Activated CD8-positive, alpha-beta memory T cell treated with anti-CD3 and anti-CD28 coated beads for 24 hours (primary cell): ENCODE measurements at regions not wholly inside any gene's neighbourhood (a gene's known extent, or its start where the extent isn't known, plus 50 kb on each side); places are given as distances from the start of the nearest gene placed in this dataset.
"Not testable (repeated sequence)": the region's sequence is repeated elsewhere in the genome, so short reads cannot be mapped to it uniquely, and the experiment has no call there.

ENCODE experiments used
- DNase-seq: peaks from one replicate; pipeline ENCODE4 v3.0.0-alpha.2; 2020

GRCh38 chr18:25544546-25545287 is 192.8 kb upstream of the ZNF521 start:
- no peak for DNase-seq

- no peak for DNase-seq
Measured at GRCh38 chr18:25538175-25538922, 186.4 kb upstream of the ZNF521 start.

GRCh38 chr18:25535495-25535894 is 183.5 kb upstream of the ZNF521 start:
- no peak for DNase-seq

GRCh38 chr18:25534401-25534800 is 182.4 kb upstream of the ZNF521 start:
- no peak for DNase-seq

GRCh38 chr18:25533218-25533617 is 181.3 kb upstream of the ZNF521 start:
- no peak for DNase-seq

GRCh38 chr18:25531207-25531606 is 179.2 kb upstream of the ZNF521 start:
- no peak for DNase-seq

- DNase-seq = not testable (repeated sequence)
Measured at GRCh38 chr18:25525789-25526188, 173.8 kb upstream of the ZNF521 start.

- DNase-seq = no peak
Measured at GRCh38 chr18:25518716-25519053, 166.7 kb upstream of the ZNF521 start.

GRCh38 chr18:25517881-25518715 is 166.1 kb upstream of the ZNF521 start:
- no peak for DNase-seq

- no peak for DNase-seq
Measured at GRCh38 chr18:25516747-25517498, 165.0 kb upstream of the ZNF521 start.

- no peak for DNase-seq
Measured at GRCh38 chr18:25516121-25516520, 164.2 kb upstream of the ZNF521 start.

- no peak for DNase-seq
Measured at GRCh38 chr18:25510096-25510495, 158.1 kb upstream of the ZNF521 start.

- no peak for DNase-seq
Measured at GRCh38 chr18:25503567-25504081, 151.7 kb upstream of the ZNF521 start.

GRCh38 chr18:25497151-25497794 is 145.3 kb upstream of the ZNF521 start:
- no peak for DNase-seq

GRCh38 chr18:25496544-25496943 is 144.6 kb upstream of the ZNF521 start:
- no peak for DNase-seq

- DNase-seq = no peak
Measured at GRCh38 chr18:25495606-25496005, 143.6 kb upstream of the ZNF521 start.

GRCh38 chr18:25494888-25495287 is 142.9 kb upstream of the ZNF521 start:
- DNase-seq = no peak

- no peak for DNase-seq
Measured at GRCh38 chr18:25493401-25493800, 141.4 kb upstream of the ZNF521 start.

GRCh38 chr18:25490316-25490715 is 138.3 kb upstream of the ZNF521 start:
- DNase-seq = no peak

GRCh38 chr18:25473008-25473407 is 121.0 kb upstream of the ZNF521 start:
- DNase-seq = no peak

GRCh38 chr18:25470756-25471524 is 119.0 kb upstream of the ZNF521 start:
- DNase-seq = not testable (repeated sequence)
